ENCODE measurements at regions not wholly inside any gene's neighbourhood (a gene's known extent, or its start where the extent isn't known, plus 50 kb on each side); places are given as distances from the start of the nearest gene placed in this dataset.
"Not testable (repeated sequence)": the region's sequence is repeated elsewhere in the genome, so short reads cannot be mapped to it uniquely, and the experiment has no call there.

- H3K4me3 ChIP-seq (ENCODE audit: low read depth, low read length) = no peak overlapping the region
- TF ChIP-seq CTCF (IDR thresholded peaks at IDR 0.05; ENCODE audit: borderline replicate concordance, insufficient read depth, low read depth, low read length) = no peak
Measured at GRCh38 chr10:27345455-27345920, 104.9 kb upstream of the ACBD5 start.

GRCh38 chr10:27344568-27345454 lies 104.2 kb upstream of the ACBD5 start:
- TF ChIP-seq CTCF (IDR thresholded peaks at IDR 0.05; ENCODE audit: borderline replicate concordance, insufficient read depth, low read depth, low read length) = no peak
- no peak overlapping the region for H3K4me3 ChIP-seq (ENCODE audit: low read depth, low read length)

DNA sequence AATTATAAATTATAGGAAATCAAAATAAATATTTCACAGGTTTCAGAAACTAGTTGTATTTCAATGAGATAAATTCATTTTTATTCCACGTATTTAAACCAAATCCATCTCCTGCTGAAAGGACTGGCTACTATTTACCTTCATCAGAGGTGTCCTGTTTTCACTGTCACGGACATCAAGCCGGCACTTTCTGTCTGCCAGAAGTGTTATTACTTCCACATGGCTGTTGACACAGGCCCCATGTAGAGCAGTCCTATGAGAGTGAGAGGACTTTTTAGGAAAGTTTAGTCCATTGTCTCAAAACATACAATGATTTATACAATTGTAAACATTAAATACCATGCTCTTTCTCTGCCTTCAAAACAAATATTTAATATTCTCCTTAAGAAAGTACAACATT lies 100.4 kb upstream of the ACBD5 start:
- TF ChIP-seq CTCF (IDR thresholded peaks at IDR 0.05; ENCODE audit: borderline replicate concordance, insufficient read depth, low read depth, low read length) = no peak
- H3K4me3 ChIP-seq (ENCODE audit: low read depth, low read length) = no peak overlapping the region

- not testable (repeated sequence) for H3K4me3 ChIP-seq (ENCODE audit: low read depth, low read length)
Measured at GRCh38 chr10:27335246-27335645, 94.6 kb upstream of the ACBD5 start.

DNA sequence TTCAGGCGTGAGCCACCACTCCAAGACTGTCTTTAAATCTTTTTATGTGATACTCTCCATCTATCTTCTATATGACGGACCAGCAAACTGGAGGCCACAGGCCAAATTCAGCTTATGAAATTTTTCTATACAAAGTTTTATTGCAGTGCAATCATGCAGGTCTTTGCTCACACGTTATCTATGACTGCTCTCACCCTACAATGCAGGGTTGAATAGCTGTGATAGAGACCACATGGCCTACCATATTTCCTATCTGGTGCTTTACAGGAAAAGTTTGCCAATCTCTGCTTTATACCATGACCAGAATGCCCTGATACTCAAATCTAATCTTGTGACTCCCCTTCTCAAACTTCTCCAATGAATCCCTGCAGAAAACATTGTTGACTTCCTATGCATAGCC lies 89.5 kb upstream of the ACBD5 start:
- no peak for TF ChIP-seq CTCF (IDR thresholded peaks at IDR 0.05; ENCODE audit: borderline replicate concordance, insufficient read depth, low read depth, low read length)
- no peak overlapping the region for H3K4me3 ChIP-seq (ENCODE audit: low read depth, low read length)

DNA sequence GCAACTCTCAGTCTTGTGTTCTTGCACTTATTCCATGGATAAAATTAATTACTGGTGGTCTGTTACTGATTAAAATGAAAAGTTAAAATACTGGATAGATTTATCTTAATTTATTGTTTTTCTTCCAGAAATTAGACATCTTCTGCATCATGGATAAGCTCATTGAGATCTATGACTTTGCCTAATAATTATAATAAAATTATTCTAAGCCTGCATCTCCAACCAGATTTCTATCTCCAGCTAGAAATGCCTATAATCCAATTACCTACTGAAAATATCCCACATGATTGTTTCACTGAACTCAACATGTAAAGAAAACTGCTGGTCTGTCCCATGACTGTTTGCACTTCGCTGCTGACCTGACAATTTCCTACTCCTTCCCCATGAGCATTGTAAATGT lies 88.3 kb upstream of the ACBD5 start:
- H3K4me3 ChIP-seq (ENCODE audit: low read depth, low read length) = no peak overlapping the region
- no peak for TF ChIP-seq CTCF (IDR thresholded peaks at IDR 0.05; ENCODE audit: borderline replicate concordance, insufficient read depth, low read depth, low read length)

- not testable (repeated sequence) for H3K4me3 ChIP-seq (ENCODE audit: low read depth, low read length)
Measured at GRCh38 chr10:27326748-27327147, 86.2 kb upstream of the ACBD5 start.

DNA sequence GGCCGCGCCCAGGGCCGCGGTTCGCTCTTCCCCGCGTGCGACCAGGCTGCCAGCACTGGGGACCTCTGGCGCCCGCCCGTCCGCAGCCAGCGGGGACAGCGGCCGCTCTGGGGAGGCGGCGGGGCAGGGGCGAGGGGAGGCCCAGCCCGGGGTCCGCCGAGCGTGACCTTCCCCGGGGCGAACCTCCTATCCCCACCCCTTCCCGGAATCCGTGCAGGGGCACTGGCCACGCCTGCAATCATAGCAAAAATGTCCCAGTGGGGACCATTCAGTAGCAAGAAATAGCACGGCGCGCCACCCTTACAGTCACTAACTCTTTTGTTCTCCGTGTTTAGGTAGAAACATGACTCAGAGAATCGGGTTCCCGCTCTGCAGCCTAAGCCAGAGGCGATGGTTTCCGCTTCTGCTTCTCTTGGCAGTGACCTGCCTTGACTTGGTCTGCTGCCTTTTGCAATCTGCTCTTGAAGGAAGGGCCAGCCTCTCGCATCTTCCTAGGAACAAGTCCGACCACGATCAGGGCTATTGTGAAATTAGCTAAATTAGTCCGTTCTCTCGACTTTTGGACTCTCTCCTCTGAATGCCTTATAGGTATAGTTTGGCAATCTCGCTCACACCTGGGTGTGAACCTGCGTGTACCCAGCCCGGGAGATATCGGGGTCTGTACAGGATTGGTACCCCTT lies 79.3 kb upstream of the ACBD5 start:
- no peak overlapping the region for H3K4me3 ChIP-seq (ENCODE audit: low read depth, low read length)
- TF ChIP-seq CTCF (IDR thresholded peaks at IDR 0.05; ENCODE audit: borderline replicate concordance, insufficient read depth, low read depth, low read length) = no peak

GRCh38 chr10:27319139-27319538 lies 78.5 kb upstream of the ACBD5 start:
- not testable (repeated sequence) for H3K4me3 ChIP-seq (ENCODE audit: low read depth, low read length)

GRCh38 chr10:27315082-27315481 lies 74.5 kb upstream of the ACBD5 start:
- not testable (repeated sequence) for H3K4me3 ChIP-seq (ENCODE audit: low read depth, low read length)

- H3K4me3 ChIP-seq (ENCODE audit: low read depth, low read length) = not testable (repeated sequence)
Measured at GRCh38 chr10:27313586-27313985, 73.0 kb upstream of the ACBD5 start.
